AG04450 (cell line): ENCODE measurements at regions not wholly inside any gene's neighbourhood (a gene's known extent, or its start where the extent isn't known, plus 50 kb on each side); places are given as distances from the start of the nearest gene placed in this dataset.
"Not testable (repeated sequence)": the region's sequence is repeated elsewhere in the genome, so short reads cannot be mapped to it uniquely, and the experiment has no call there.

ENCODE experiments used
- CTCF ChIA-PET: fragments of 300-600, 350-600 bp; formaldehyde crosslinking; extraction: SDS; loops from one replicate; lab custom pipeline; 2022; ENCODE audit warnings: antibody characterized with exemption, inconsistent platforms; lab: Charles Lee
- POLR2A ChIA-PET: fragments of 350-600 bp; formaldehyde crosslinking; extraction: SDS; loops from one replicate; lab custom pipeline; 2021; ENCODE audit warnings: antibody characterized with exemption, inconsistent platforms; lab: Yijun Ruan, JAX
- DNase-seq: peaks from one replicate; pipeline ENCODE4 v3.0.0-alpha.2; 2011; ENCODE audit warnings: low read depth, low spot score
- H3K27ac ChIP-seq: one replicate; pipeline ENCODE4 v1.5.1; 2012; ENCODE audit warnings: low read depth, low read length, control low read depth
- H3K27me3 ChIP-seq: one replicate; pipeline ENCODE4 v1.6.0; 2012; ENCODE audit warnings: low read length; ENCODE audit not compliant: control insufficient read depth, insufficient read depth
- H3K4me3 ChIP-seq: 2 replicates; pipeline ENCODE4 v1.5.1; 2011; ENCODE audit warnings: mild to moderate bottlenecking, low read depth, low read length, control low read depth
- H3K9me3 ChIP-seq: 2 replicates; pipeline ENCODE4 v1.5.1; 2012; ENCODE audit warnings: low read length; ENCODE audit not compliant: control insufficient read depth, insufficient read depth
- CTCF ChIP-seq: IDR thresholded peaks from 2 replicates; pipeline ENCODE4 v1.5.1; 2011; ENCODE audit warnings: low read depth, low read length, control low read depth, inconsistent platforms

GRCh38 chr5:116731432-116731831 is 156.8 kb upstream of the SEMA6A start:
- H3K4me3 ChIP-seq, result no peak overlapping the region
- no peak for DNase-seq
- no peak for TF ChIP-seq CTCF
- no peaks in the 10 kb centered on the region for H3K27me3 ChIP-seq
- no peaks in the 10 kb centered on the region for H3K9me3 ChIP-seq
- ChIA-PET CTCF (no interaction called here), POLR2A (no interaction called here)
- no peak overlapping the region for H3K27ac ChIP-seq

GRCh38 chr5:116730706-116731105 is 156.1 kb upstream of the SEMA6A start:
- ChIA-PET POLR2A (no interaction called here), CTCF (no interaction called here)
- no peak overlapping the region for H3K27ac ChIP-seq

GRCh38 chr5:116730185-116730584 is 155.6 kb upstream of the SEMA6A start:
- Histone ChIP-seq H3K9me3 (no peaks in the 10 kb centered on the region), H3K27ac (no peak overlapping the region), H3K27me3 (no peaks in the 10 kb centered on the region), H3K4me3 (no peak overlapping the region)
- ChIA-PET CTCF (no interaction called here), POLR2A (no interaction called here)
- DNase-seq, result no peak
- TF ChIP-seq CTCF, result no peak

More at GRCh38 chr5:116730706-116731105, 156.1 kb upstream of the SEMA6A start:
- no peaks in the 10 kb centered on the region for H3K9me3 ChIP-seq
- no peak for DNase-seq
- TF ChIP-seq CTCF, result no peak
- H3K27me3 ChIP-seq, result no peaks in the 10 kb centered on the region
- no peak overlapping the region for H3K4me3 ChIP-seq

- ChIA-PET CTCF (no interaction called here), POLR2A (no interaction called here)
- H3K27ac ChIP-seq, result no peak overlapping the region
- H3K9me3 ChIP-seq, result no peaks in the 10 kb centered on the region
- no peak for TF ChIP-seq CTCF
- no peak for DNase-seq
- H3K27me3 ChIP-seq, result no peaks in the 10 kb centered on the region
- no peak overlapping the region for H3K4me3 ChIP-seq
Observed at GRCh38 chr5:116727248-116727647, 152.6 kb upstream of the SEMA6A start.

- CTCF ChIA-PET, H3K9me3 ChIP-seq, H3K27me3 ChIP-seq, H3K4me3 ChIP-seq, POLR2A ChIA-PET, DNase-seq, H3K27ac ChIP-seq: not testable (repeated sequence)
Observed at GRCh38 chr5:116726180-116726579, 151.6 kb upstream of the SEMA6A start.

GRCh38 chr5:116724971-116725370 is 150.3 kb upstream of the SEMA6A start:
- CTCF ChIA-PET, result no interaction called here
- no peak for TF ChIP-seq CTCF
- no peaks in the 10 kb centered on the region for H3K27me3 ChIP-seq

More at GRCh38 chr5:116724971-116725370, 150.3 kb upstream of the SEMA6A start:
- DNase-seq, result no peak
- Histone ChIP-seq H3K9me3 (no peaks in the 10 kb centered on the region), H3K4me3 (no peak overlapping the region), H3K27ac (no peak overlapping the region)
- POLR2A ChIA-PET, result no interaction called here
